ENCODE measurements at regions not wholly inside any gene's neighbourhood (a gene's known extent, or its start where the extent isn't known, plus 50 kb on each side); places are given as distances from the start of the nearest gene placed in this dataset.
"Not testable (repeated sequence)": the region's sequence is repeated elsewhere in the genome, so short reads cannot be mapped to it uniquely, and the experiment has no call there.

- Histone ChIP-seq H3K27me3 (ENCODE audit: insufficient read depth, low read length) (no peaks in the 10 kb centered on the region), H3K9me3 (ENCODE audit: low read depth, low read length) (no peaks in the 10 kb centered on the region), H3K4me3 (ENCODE audit: low read length) (no peak overlapping the region), H3K4me1 (ENCODE audit: insufficient read depth, low read length) (peaks cover 14% of the 10 kb centered on the region)
Measured at GRCh38 chr1:101407505-101408211, 170.8 kb downstream of the S1PR1 start.

- H3K4me3 ChIP-seq (ENCODE audit: low read length) = no peak overlapping the region
- H3K4me1 ChIP-seq (ENCODE audit: insufficient read depth, low read length) = peaks cover 14% of the 10 kb centered on the region
- H3K27me3 ChIP-seq (ENCODE audit: insufficient read depth, low read length) = no peaks in the 10 kb centered on the region
- no peaks in the 10 kb centered on the region for H3K9me3 ChIP-seq (ENCODE audit: low read depth, low read length)
Measured at GRCh38 chr1:101408212-101409042, 171.6 kb downstream of the S1PR1 start.

GRCh38 chr1:101409102-101409501, 172.3 kb downstream of the S1PR1 start:
- Histone ChIP-seq H3K4me3 (ENCODE audit: low read length) (no peak overlapping the region), H3K9me3 (ENCODE audit: low read depth, low read length) (no peaks in the 10 kb centered on the region), H3K4me1 (ENCODE audit: insufficient read depth, low read length) (peaks cover 14% of the 10 kb centered on the region), H3K27me3 (ENCODE audit: insufficient read depth, low read length) (no peaks in the 10 kb centered on the region)

GRCh38 chr1:101410048-101410878, 173.4 kb downstream of the S1PR1 start:
- Histone ChIP-seq H3K9me3 (ENCODE audit: low read depth, low read length) (no peaks in the 10 kb centered on the region), H3K4me1 (ENCODE audit: insufficient read depth, low read length) (peaks cover 14% of the 10 kb centered on the region), H3K27me3 (ENCODE audit: insufficient read depth, low read length) (no peaks in the 10 kb centered on the region), H3K4me3 (ENCODE audit: low read length) (no peak overlapping the region)

- no peaks in the 10 kb centered on the region for H3K4me1 ChIP-seq (ENCODE audit: insufficient read depth, low read length)
- H3K27me3 ChIP-seq (ENCODE audit: insufficient read depth, low read length) = no peaks in the 10 kb centered on the region
- no peaks in the 10 kb centered on the region for H3K9me3 ChIP-seq (ENCODE audit: low read depth, low read length)
- no peak overlapping the region for H3K4me3 ChIP-seq (ENCODE audit: low read length)
Measured at GRCh38 chr1:101420406-101420805, 183.6 kb downstream of the S1PR1 start.

- not testable (repeated sequence) for H3K4me3 ChIP-seq (ENCODE audit: low read length); H3K4me1 ChIP-seq (ENCODE audit: insufficient read depth, low read length); H3K9me3 ChIP-seq (ENCODE audit: low read depth, low read length)
Measured at GRCh38 chr1:101428083-101428482, 191.3 kb downstream of the S1PR1 start.

GRCh38 chr1:101428562-101428961, 191.7 kb downstream of the S1PR1 start:
- no peaks in the 10 kb centered on the region for H3K9me3 ChIP-seq (ENCODE audit: low read depth, low read length)
- H3K4me3 ChIP-seq (ENCODE audit: low read length) = no peak overlapping the region
- H3K4me1 ChIP-seq (ENCODE audit: insufficient read depth, low read length) = no peaks in the 10 kb centered on the region
- no peaks in the 10 kb centered on the region for H3K27me3 ChIP-seq (ENCODE audit: insufficient read depth, low read length)

More at GRCh38 chr1:101428083-101428482, 191.3 kb downstream of the S1PR1 start:
- H3K27me3 ChIP-seq (ENCODE audit: insufficient read depth, low read length) = not testable (repeated sequence)

GRCh38 chr1:101431956-101432510, 195.2 kb downstream of the S1PR1 start:
- Histone ChIP-seq H3K9me3 (ENCODE audit: low read depth, low read length) (no peaks in the 10 kb centered on the region), H3K4me1 (ENCODE audit: insufficient read depth, low read length) (peaks cover 3% of the 10 kb centered on the region), H3K4me3 (ENCODE audit: low read length) (no peak overlapping the region), H3K27me3 (ENCODE audit: insufficient read depth, low read length) (no peaks in the 10 kb centered on the region)

GRCh38 chr1:101435831-101436511, 199.2 kb downstream of the S1PR1 start:
- Histone ChIP-seq H3K27me3 (ENCODE audit: insufficient read depth, low read length) (no peaks in the 10 kb centered on the region), H3K4me3 (ENCODE audit: low read length) (no peak overlapping the region), H3K9me3 (ENCODE audit: low read depth, low read length) (no peaks in the 10 kb centered on the region), H3K4me1 (ENCODE audit: insufficient read depth, low read length) (peaks cover 8% of the 10 kb centered on the region)

GRCh38 chr1:101437800-101438199, 201.0 kb downstream of the S1PR1 start:
- Histone ChIP-seq H3K27me3 (ENCODE audit: insufficient read depth, low read length) (no peaks in the 10 kb centered on the region), H3K9me3 (ENCODE audit: low read depth, low read length) (no peaks in the 10 kb centered on the region), H3K4me1 (ENCODE audit: insufficient read depth, low read length) (peaks cover 8% of the 10 kb centered on the region), H3K4me3 (ENCODE audit: low read length) (no peak overlapping the region)

GRCh38 chr1:101438359-101438758, 201.5 kb downstream of the S1PR1 start:
- H3K27me3 ChIP-seq (ENCODE audit: insufficient read depth, low read length) = no peaks in the 10 kb centered on the region
- H3K4me3 ChIP-seq (ENCODE audit: low read length) = no peak overlapping the region

GRCh38 chr1:101440485-101440884, 203.7 kb downstream of the S1PR1 start:
- H3K9me3 ChIP-seq (ENCODE audit: low read depth, low read length) = no peaks in the 10 kb centered on the region
- no peak overlapping the region for H3K4me3 ChIP-seq (ENCODE audit: low read length)
- peaks cover 8% of the 10 kb centered on the region for H3K4me1 ChIP-seq (ENCODE audit: insufficient read depth, low read length)
- H3K27me3 ChIP-seq (ENCODE audit: insufficient read depth, low read length) = no peaks in the 10 kb centered on the region

More at GRCh38 chr1:101438359-101438758, 201.5 kb downstream of the S1PR1 start:
- H3K4me1 ChIP-seq (ENCODE audit: insufficient read depth, low read length) = peaks cover 8% of the 10 kb centered on the region
- no peaks in the 10 kb centered on the region for H3K9me3 ChIP-seq (ENCODE audit: low read depth, low read length)

GRCh38 chr1:101444381-101444780, 207.6 kb downstream of the S1PR1 start:
- Histone ChIP-seq H3K27me3 (ENCODE audit: insufficient read depth, low read length) (no peaks in the 10 kb centered on the region), H3K4me1 (ENCODE audit: insufficient read depth, low read length) (no peaks in the 10 kb centered on the region), H3K4me3 (ENCODE audit: low read length) (no peak overlapping the region), H3K9me3 (ENCODE audit: low read depth, low read length) (no peaks in the 10 kb centered on the region)

GRCh38 chr1:101444873-101445618, 208.2 kb downstream of the S1PR1 start:
- Histone ChIP-seq H3K4me3 (ENCODE audit: low read length) (no peak overlapping the region), H3K27me3 (ENCODE audit: insufficient read depth, low read length) (no peaks in the 10 kb centered on the region), H3K9me3 (ENCODE audit: low read depth, low read length) (no peaks in the 10 kb centered on the region), H3K4me1 (ENCODE audit: insufficient read depth, low read length) (no peaks in the 10 kb centered on the region)

Data from mononuclear cell (primary cell).